Heart left ventricle (tissue), 16 donors: ENCODE measurements at regions not wholly inside any gene's neighbourhood (a gene's known extent, or its start where the extent isn't known, plus 50 kb on each side); places are given as distances from the start of the nearest gene placed in this dataset.

ENCODE experiments used
- ATAC-seq, 4 donors: fragments of 200-7000 bp; cut with Tn5 transposase; one replicate each; pipeline ENCODE4 v1.9.1; 2020 to 2022; ENCODE audit warnings: moderate library complexity in 4 of 4, mild to moderate bottlenecking in 3 of 4, moderate number of reproducible peaks in 1 of 4
- DNase-seq, 5 donors: peaks; one replicate each; pipeline ENCODE4 v3.0.0-alpha.2; 2020
- H3K27ac ChIP-seq, 12 donors: fragments of 200-600 bp; sonication (generic) in 4 of 12; one replicate each; pipeline versions ENCODE4 v1.5.0 to v1.8.0; 2016 to 2022; ENCODE audit warnings: mild to moderate bottlenecking in 2 of 12
- H3K27me3 ChIP-seq, 9 donors: fragments of 200-600 bp; sonication (generic) in 2 of 9; one replicate each; pipeline versions ENCODE4 v1.5.1 to v1.8.0; 2016 to 2022; ENCODE audit warnings: mild to moderate bottlenecking in 3 of 9
- H3K36me3 ChIP-seq, 9 donors: fragments of 200-600 bp; sonication (generic) in 2 of 9; one replicate each; pipeline versions ENCODE4 v1.5.0 to v1.8.0; 2018 to 2022; ENCODE audit warnings: mild to moderate bottlenecking in 2 of 9
- H3K4me1 ChIP-seq, 12 donors: fragments of 200-600 bp; sonication (generic) in 4 of 12; one replicate each; pipeline versions ENCODE4 v1.5.0 to v1.8.0; 2016 to 2022; ENCODE audit warnings: mild to moderate bottlenecking in 3 of 12
- H3K4me3 ChIP-seq, 12 donors: fragments of 200-600 bp; sonication (generic) in 4 of 12; one replicate each; pipeline versions ENCODE4 v1.5.0 to v1.8.0; 2017 to 2022; ENCODE audit warnings: mild to moderate bottlenecking in 9 of 12, moderate library complexity in 4 of 12
- H3K9me3 ChIP-seq, 12 donors: fragments of 200-600 bp; sonication (generic) in 4 of 12; one replicate each; pipeline versions ENCODE4 v1.5.0 to v1.8.0; 2016 to 2022; ENCODE audit warnings: mild to moderate bottlenecking in 1 of 12
- CTCF ChIP-seq, 12 donors: fragments of 200-600 bp; sonication (generic) in 4 of 12; IDR thresholded peaks; one replicate each; pipeline versions ENCODE4 v1.5.0 to v1.8.0; 2018 to 2022; ENCODE audit warnings: antibody characterized with exemption in 12 of 12, mild to moderate bottlenecking in 5 of 12
- POLR2A ChIP-seq, 2 donors: fragments of 450-650 bp; IDR thresholded peaks; one replicate each; pipeline ENCODE4 v1.6.1; 2017; ENCODE audit warnings: antibody characterized with exemption in 2 of 2, mild to moderate bottlenecking in 2 of 2, moderate library complexity in 2 of 2
- WGBS, 4 donors: extraction: QIAGEN DNeasy Blood & Tissue Kit in 2 of 4; methylation state at CpG; one replicate each; pipeline versions ENCODE4 v1.1.5 to v1.1.7; 2013 to 2018; 5-methylcytosine and 5-hydroxymethylcytosine counted together
- intact Hi-C, 10 donors: fragments of 100-400 bp; cut with DNase I; formaldehyde crosslinking; loops; one replicate each; pipeline versions ENCODE4 v1.11.1 to v1.14.2; 2022
- donor health status: ischemic (EF 13 %, LVEDD 7.1; RV severe dilation, severe dysfunction).
- donor health status: healthy with polysubstance abuse.
- donor health status: DM: no; HTN: yes; CAD: no.
- donor health status: DM: no; HTN: no; CAD: no.
- donor health status: ischemic (EF 25% LVEDD 6.9; RV normal size, moderate dysfunction).
- donor health status: ischemic (EF 25% LVEDD 5.7; RV mildly dilated, moderate dysfunction).
- donor health status: healthy.
- donor health status: DM: yes; HTN: yes; CAD: no.
- donor health status: ischemic (EF 35%, LVEDD 5.7; RV mildly dilated, moderate dysfunction).
- donor health status: nonischemic (EF 11% LVEDD 7.7; RV severe dilation, severe dysfunction).
- donor health status: DM: yes; HTN: yes; CAD: no.
- donor health status: PGD.
- donor health status: ischemic (EF 29% LVEDD 5.4; RV normal size, mild dysfunction).
- donor health status: nonischemic (EF 23%, LVEDD 6.1; RV moderate dilation, normal function).

DNA sequence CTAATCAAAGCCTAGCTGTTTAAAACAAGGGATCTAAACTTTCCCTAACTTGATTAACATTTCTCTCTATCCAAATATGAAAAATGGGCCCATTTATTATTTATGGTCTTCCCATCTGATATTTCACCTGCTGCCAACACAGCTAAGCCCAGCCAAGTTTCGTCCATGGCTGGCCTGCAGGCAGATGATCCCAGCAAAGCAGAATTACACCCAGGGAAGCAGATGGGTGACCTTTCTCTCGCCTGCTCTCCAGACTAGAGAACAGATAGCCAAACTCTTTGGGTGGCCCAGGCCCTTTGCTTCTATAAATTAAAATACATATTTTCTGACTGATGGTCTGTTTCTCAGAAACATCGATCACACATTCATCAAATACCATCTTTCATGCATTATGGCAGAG, 1038.8 kb downstream of the AGBL1 start:
- Histone ChIP-seq H3K9me3 (peaks cover 0 to 3% (median 0%) of the 10 kb centered on the region in 12 donors), H3K4me1 (peaks cover 0 to 3% (median 0%) of the 10 kb centered on the region in 12 donors), H3K36me3 (no peaks in the 10 kb centered on the region), H3K27me3 (no peaks in the 10 kb centered on the region), H3K27ac (no peak overlapping the region), H3K4me3 (no peak overlapping the region)
- intact Hi-C loops, result no loop called here
- 39 to 49% (median 41%) methylated on average over 3 of the region's 3 CpGs for WGBS, 4 donors
- no peak for DNase-seq
- no peak for ATAC-seq
- TF ChIP-seq POLR2A (IDR thresholded peaks at IDR 0.05) (no peak), CTCF (IDR thresholded peaks at IDR 0.05) (no peak)

DNA sequence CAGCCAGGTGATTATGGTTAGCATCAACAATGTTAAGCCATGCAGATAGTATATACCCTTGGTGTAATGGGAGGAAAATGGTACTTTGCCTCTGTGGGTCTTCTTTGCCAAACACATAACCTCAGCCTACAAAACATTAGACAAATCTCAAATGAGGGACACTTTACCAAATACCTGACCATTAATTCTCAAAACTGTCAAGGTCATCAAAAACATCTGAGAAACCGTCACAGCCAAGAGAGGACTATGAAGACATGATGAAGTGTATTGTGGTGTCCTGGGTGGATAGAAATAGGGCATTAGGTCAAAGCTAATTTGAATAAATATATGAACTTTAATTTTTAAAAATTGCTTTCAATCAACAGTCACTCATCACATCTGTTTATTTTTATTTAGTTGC, 1036.1 kb downstream of the AGBL1 start:
- ATAC-seq (no peak), DNase-seq (no peak)
- TF ChIP-seq CTCF (IDR thresholded peaks at IDR 0.05), result no peak
- no peak for TF ChIP-seq POLR2A (IDR thresholded peaks at IDR 0.05)
- H3K4me1 ChIP-seq, result peaks cover 0 to 3% (median 0%) of the 10 kb centered on the region in 12 donors
- intact Hi-C loops, result no loop called here
- no peaks in the 10 kb centered on the region for H3K27me3 ChIP-seq
- no peak overlapping the region for H3K4me3 ChIP-seq
- no peaks in the 10 kb centered on the region for H3K36me3 ChIP-seq
- peaks cover 0 to 7% (median 0%) of the 10 kb centered on the region in 12 donors for H3K9me3 ChIP-seq
- 62 to 71% (median 67%) methylated on average over 1 of the region's 1 CpG for WGBS, 4 donors
- no peak overlapping the region for H3K27ac ChIP-seq

DNA sequence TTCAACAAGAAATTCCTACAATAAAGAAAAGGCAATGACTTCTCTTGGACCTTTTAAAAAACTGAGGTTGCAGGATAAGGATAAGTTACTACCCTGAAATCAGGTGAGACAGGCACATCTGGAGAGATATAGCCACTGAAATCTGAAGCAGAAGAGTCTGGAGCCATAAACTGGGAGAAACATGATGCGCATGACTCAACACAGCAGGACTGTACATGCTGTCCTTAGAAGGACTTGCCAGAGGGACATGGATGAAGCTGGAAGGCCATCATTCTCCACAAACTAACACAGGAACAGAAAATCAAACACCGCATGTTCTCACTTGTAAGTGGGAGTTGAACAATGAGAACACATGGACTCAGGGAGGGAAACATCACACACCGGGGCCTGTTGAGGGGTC, 1020.2 kb downstream of the AGBL1 start:
- TF ChIP-seq CTCF (IDR thresholded peaks at IDR 0.05) (no peak), POLR2A (IDR thresholded peaks at IDR 0.05) (no peak)
- 89 to 95% (median 92%) methylated on average over 3 of the region's 3 CpGs for WGBS, 4 donors
- Histone ChIP-seq H3K27me3 (no peaks in the 10 kb centered on the region), H3K36me3 (no peaks in the 10 kb centered on the region), H3K4me3 (no peak overlapping the region), H3K9me3 (peaks cover 0 to 14% (median 7%) of the 10 kb centered on the region in 12 donors), H3K4me1 (no peaks in the 10 kb centered on the region), H3K27ac (no peak overlapping the region)
- no peak for ATAC-seq
- intact Hi-C loops, result loop anchor here in 2 of 10 donors (10.0 kb wide), 2 partner anchors 65 to 115 kb away; no protein-coding TSS in a partner anchor
- DNase-seq, result no peak

DNA sequence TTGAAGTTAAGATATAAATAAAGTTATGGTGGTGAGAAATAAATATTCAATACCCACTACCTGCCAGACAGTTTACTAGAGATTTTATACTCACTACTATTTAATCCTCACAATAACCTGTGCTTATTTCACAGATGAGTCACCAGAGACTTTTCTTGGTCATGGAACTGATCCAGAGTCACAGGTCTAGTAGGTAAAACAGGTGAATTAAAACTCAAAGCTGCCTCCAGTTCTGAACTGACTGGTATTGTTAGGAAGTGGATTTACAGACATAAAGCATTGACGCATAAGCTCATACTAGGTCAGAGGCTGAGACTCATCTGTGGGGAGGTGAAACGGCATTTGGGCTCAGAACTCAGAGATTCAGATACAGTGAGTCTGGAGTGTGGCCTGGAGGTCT, 1009.9 kb downstream of the AGBL1 start:
- no peaks in the 10 kb centered on the region for H3K36me3 ChIP-seq
- intact Hi-C loops, result no loop called here
- 83 to 93% (median 87%) methylated on average over 2 of the region's 2 CpGs for WGBS, 4 donors

More for the DNA sequence above, 1009.9 kb downstream of the AGBL1 start:
- Histone ChIP-seq H3K4me3 (no peak overlapping the region), H3K9me3 (no peaks in the 10 kb centered on the region), H3K27ac (no peak overlapping the region), H3K4me1 (no peaks in the 10 kb centered on the region), H3K27me3 (peaks cover 0 to 4% (median 0%) of the 10 kb centered on the region in 9 donors)
- ATAC-seq, result no peak
- DNase-seq, result no peak
- TF ChIP-seq CTCF (IDR thresholded peaks at IDR 0.05) (no peak), POLR2A (IDR thresholded peaks at IDR 0.05) (no peak)
